HG03457 (cell line): ENCODE measurements at regions not wholly inside any gene's neighbourhood (a gene's known extent, or its start where the extent isn't known, plus 50 kb on each side); places are given as distances from the start of the nearest gene placed in this dataset.
A peak's percentile ranks its signal among the peaks of the same experiment; 100 is the strongest.
"Not testable (repeated sequence)": the region's sequence is repeated elsewhere in the genome, so short reads cannot be mapped to it uniquely, and the experiment has no call there.

ENCODE experiments used
- ATAC-seq: cut with Tn5 transposase; IDR thresholded peaks from one replicate; pipeline ENCODE4 v1.9.1; 2021; ENCODE audit warnings: moderate number of reproducible peaks; ENCODE audit not compliant: unreplicated experiment

GRCh38 chr14:22122227-22122818 lies 448.7 kb upstream of the OR4E1 start:
- ATAC-seq = no peak

DNA sequence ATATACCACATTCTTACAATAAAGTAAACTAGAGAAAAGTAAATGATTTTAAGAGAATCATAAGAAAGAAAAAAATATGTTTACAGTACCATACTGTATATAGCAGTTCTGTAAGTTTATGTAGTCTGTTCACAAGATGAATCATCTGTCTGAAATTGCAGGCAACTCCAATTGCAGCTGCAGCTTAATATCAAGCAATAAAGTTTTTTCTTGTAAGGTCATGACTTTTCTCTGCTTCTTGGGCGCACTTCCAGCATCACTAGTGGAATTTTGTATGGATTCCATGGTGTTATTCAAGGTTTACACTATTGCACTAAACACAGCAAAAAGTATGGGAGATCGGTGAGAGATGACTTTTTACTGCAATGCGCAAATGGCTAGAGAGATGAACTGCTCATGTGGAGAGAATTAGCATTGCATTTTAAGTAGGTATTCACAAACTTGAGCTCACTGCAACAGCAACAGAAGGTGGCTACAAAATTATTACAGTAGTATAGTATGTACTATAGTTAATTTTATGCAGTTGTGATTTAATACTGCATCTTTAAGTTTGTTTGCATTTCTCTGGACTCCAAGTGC lies 445.4 kb upstream of the OR4E1 start:
- no peak for ATAC-seq

DNA sequence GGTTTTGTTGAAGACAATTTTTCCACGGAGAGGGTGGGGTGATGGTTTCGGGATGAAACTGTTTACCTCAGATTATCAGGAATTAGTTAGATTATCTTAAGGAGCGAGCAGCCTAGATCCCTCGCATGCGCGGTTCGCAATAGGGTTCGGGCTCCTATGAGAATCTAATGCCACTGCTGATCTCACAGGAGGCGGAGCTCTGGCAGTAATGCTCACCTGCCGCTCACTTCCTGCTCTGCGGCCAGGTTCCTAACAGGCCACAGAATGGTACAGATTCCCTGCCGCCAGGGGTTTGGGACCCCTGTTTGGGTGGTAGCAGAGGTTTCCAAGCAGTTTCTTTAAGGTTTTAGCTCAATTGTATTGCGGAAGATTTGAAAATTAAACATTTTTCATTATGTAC lies 439.8 kb upstream of the OR4E1 start:
- no peak for ATAC-seq

GRCh38 chr14:22112004-22112403 lies 438.4 kb upstream of the OR4E1 start:
- no peak for ATAC-seq

DNA sequence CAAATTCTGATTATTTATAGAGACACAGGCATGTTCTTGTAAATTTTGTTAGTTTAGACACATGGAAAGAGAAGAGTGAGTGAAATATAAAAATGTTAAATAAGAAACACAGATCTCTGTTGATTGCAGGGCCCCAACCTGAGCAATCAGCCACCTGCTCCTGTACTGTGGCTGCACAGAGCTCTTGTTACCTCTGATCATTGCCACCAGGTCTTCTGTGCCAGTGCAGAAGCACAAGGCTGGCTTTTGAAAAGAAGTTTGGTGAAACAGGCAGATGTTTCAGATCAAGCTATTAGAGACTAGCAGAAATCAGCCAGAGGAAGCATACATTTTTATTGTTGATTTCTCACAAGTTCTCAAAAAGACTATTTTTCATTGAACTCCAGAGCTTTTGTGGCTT lies 434.1 kb upstream of the OR4E1 start:
- ATAC-seq = no peak

DNA sequence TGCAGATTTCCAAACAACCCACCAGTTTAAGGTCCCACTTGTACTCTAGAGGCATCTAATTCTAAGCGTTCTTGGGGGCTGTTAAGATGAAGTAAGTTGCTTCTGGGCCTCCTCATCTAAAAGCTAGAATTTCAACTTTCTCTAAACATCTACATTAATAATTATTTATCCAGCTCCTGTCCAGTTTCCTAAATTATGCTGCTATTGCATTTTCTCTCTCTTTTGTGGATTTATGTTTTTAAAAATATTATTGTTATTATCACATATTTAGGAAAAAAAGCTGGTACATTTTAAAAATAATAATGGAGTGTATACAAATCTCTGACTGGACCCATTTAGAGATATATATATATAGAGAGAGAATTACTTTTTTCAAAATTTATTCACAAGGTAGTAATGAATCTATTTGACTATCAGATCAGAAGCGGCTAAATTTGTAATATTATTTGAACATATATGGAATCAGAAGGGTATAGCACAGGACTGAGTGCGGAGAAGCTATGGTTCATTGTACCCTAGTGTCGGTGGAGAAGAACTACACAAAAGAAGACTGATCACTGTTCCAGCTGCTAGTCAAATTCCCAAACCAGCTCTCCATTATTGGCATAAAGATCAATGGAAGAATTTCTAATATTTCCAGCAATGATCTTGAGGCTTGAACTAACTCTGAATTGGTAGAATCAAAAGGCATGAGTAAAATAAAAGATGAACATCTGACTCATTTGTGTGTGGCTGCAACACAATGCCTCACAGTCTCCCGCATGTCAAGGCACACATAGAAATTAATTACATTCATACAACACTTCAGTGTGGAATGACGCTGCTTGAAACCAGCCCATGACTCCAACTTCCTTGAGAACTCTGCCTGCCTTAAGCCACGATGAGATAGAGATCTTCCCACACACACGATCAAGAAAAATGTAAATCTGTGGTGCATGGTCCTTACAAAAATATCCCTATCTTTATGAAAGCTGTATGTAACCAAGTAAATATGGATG lies 433.4 kb upstream of the OR4E1 start:
- ATAC-seq = no peak

DNA sequence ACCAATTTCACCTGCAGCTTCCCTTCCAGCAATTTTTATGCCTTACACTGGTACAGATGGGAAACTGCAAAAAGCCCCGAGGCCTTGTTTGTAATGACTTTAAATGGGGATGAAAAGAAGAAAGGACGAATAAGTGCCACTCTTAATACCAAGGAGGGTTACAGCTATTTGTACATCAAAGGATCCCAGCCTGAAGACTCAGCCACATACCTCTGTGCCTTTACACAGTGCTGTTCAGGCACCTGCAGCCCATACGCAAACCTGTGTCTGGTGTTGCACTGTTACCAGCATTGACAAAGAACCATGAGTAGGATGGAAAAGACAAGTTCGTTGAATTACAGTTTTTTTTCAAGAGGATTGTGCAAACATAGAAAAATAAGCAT lies 432.0 kb upstream of the OR4E1 start:
- no peak for ATAC-seq

- ATAC-seq = no peak
Observed at GRCh38 chr14:22105006-22105623, 431.5 kb upstream of the OR4E1 start.

GRCh38 chr14:22100764-22101120 lies 427.1 kb upstream of the OR4E1 start:
- ATAC-seq = not testable (repeated sequence)

DNA sequence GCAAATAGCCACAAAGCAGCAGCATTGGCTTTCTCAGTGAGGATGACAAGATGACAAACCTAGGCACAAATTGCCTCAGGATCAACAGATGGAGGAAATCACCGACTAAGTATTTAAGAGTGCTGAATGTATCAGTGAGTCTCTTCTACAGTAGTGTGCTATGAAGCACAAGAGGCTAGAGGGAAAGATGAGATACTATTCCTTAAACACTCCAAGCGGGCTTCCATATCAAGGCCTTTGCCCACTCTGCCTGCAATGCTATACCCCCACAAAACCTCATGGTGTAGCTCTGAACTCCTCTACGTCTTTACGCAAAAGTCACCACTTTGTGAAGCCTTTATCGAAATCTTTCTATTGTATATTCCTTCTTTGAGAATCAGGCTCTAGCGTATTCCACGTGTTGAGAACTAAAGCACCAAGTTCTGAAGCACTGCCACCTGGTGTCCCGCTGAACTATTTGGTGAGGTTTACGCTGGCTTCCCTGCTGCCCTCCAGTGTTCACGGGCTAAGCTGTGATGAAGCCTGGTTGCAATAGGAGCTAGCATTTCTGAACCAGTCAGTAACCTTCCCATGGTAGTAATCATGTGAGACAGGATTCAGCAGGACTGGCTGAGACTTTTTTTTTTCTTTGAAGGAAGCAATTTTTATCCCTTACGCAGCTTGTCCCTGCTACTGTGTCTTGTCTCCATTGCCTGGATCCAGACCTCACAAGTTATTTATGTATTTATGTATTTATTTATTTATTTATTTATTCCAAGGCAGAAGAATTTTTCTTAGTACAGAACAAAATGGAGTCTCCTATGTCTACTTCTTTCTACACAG lies 426.5 kb upstream of the OR4E1 start:
- peak; percentile 56 for ATAC-seq

DNA sequence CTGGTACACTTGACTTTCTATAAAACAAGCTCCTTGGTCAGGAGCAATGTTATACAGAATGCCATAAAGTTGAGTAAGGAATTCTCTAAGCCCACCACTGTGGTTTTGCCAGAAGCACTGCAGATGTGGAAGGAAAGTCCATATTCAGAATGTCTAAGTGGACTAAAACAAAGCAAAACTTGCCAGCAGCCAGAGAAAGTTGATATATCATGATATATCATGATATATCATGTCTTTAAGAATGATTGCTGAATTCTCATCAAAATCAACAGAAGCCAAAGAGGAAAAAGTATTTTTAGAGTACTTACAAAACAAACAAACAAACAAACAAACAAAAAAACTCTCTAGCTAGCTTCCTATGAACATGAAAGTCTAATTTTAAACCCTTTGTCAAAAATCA lies 424.8 kb upstream of the OR4E1 start:
- no peak for ATAC-seq

DNA sequence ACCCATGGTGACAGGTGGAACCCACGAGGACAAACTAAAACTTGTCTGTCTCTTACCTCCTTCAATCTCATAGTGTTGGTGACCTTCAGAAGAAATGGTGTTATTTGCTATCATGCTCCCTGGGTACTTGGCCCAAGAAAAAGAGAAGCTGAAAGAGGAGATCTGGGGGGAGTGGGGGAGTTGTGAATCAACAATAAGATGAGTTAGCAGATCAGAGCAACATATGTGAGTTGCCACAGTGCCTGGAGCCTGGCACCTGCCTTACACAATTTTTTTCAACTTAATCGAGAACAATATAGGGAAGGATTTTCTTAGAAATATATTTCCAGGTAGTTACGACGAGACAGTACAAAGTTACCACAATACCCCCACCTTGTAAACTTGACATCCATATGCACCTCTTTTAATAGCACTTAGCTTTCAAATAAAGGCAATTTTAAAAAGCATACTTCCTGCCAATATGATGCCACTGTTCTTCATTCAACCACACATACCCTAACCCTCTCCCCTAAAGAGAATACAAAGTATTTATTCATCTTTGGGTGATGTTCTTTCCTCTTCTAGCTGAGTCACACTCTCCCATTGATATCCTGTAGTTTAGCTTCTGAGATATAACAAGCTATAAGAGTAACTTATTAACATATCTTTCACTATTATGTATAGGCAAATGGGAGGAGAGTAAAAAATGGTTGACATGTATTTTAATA lies 424.1 kb upstream of the OR4E1 start:
- no peak for ATAC-seq

GRCh38 chr14:22097072-22097471 lies 423.5 kb upstream of the OR4E1 start:
- no peak for ATAC-seq

GRCh38 chr14:22096514-22096895 lies 422.9 kb upstream of the OR4E1 start:
- ATAC-seq = no peak

- ATAC-seq = no peak
Observed at GRCh38 chr14:22095860-22096513, 422.4 kb upstream of the OR4E1 start.

GRCh38 chr14:22089940-22090339 lies 416.3 kb upstream of the OR4E1 start:
- no peak for ATAC-seq

DNA sequence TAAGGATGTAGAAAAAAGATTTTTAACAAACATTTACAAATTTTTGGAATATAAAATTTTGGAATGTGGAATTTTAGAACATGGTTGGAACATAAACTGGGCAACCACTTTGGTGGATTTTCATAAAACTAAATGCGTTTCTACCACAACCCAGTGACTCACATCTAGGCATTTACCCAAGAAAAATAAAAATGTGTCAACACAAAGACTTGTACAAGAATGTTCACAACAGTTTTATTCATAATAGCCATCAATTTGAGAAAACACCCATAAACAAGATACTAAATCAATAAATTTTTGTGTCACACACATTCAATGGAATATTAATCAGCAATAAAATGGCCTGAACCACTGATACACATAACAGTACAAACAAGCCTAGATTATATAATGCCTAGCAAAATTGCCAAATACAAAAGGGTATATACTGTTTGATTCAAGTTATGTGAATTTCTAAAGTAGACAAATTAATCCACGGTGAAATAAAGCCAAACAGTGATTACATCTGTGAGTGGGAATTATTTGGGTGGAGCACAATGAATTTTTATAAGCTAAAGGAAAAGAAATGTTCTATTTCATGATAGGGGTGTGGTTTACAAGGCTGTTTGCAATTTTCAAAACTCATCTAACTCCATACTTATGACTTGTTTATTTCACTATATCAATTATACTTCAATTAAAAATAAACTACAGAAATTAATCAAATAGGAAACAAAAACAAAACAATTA lies 415.2 kb upstream of the OR4E1 start:
- no peak for ATAC-seq

DNA sequence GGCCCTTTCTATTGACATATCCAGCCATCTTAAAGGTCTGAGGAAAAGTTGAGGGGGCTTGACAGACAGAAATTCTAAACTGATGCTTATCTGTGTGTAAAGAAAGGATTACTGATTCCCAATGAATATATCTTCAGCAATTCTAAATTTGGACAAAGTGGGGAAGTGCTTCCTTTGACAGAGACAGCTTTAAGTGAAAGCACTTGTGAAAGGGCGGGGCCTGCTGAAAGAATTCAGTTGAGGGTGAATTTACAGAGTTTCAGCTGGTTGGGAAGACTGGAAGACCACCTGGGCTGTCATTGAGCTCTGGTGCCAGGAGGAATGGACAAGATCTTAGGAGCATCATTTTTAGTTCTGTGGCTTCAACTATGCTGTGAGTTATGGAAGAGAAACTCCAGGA lies 412.5 kb upstream of the OR4E1 start:
- no peak for ATAC-seq
